Transverse colon (tissue), 4 donors: ENCODE measurements at regions not wholly inside any gene's neighbourhood (a gene's known extent, or its start where the extent isn't known, plus 50 kb on each side); places are given as distances from the start of the nearest gene placed in this dataset.

Experiments used
- EP300 ChIP-seq: sonication (generic); formaldehyde crosslinking; IDR thresholded peaks from one replicate; pipeline ENCODE4 v1.6.1; 2017; ENCODE audit warnings: antibody characterized with exemption, low read depth
- POLR2A ChIP-seq: fragments of 450-650 bp; IDR thresholded peaks from one replicate; pipeline ENCODE4 v1.6.1; 2016; ENCODE audit warnings: antibody characterized with exemption, mild to moderate bottlenecking, moderate library complexity
- POLR2AphosphoS5 ChIP-seq, 3 donors: sonication (generic); formaldehyde crosslinking; IDR thresholded peaks; one replicate each; pipeline ENCODE4 v1.6.1; 2016; ENCODE audit warnings: antibody characterized with exemption in 3 of 3
- TF ChIP-seq, protein P1 (sequence below), 5 experiments: fragments of 200-600 bp in 3 of 5; fragments of 450-650 bp in 2 of 5; sonication (generic) in 3 of 5; IDR thresholded peaks; 1 replicate in 2 of 5; 2 replicates in 3 of 5; pipeline ENCODE4 v1.5.1; 2016 to 2017; ENCODE audit warnings: antibody characterized with exemption in 5 of 5, inconsistent platforms in 3 of 5, mild to moderate bottlenecking in 2 of 5, moderate library complexity in 1 of 5

DNA sequence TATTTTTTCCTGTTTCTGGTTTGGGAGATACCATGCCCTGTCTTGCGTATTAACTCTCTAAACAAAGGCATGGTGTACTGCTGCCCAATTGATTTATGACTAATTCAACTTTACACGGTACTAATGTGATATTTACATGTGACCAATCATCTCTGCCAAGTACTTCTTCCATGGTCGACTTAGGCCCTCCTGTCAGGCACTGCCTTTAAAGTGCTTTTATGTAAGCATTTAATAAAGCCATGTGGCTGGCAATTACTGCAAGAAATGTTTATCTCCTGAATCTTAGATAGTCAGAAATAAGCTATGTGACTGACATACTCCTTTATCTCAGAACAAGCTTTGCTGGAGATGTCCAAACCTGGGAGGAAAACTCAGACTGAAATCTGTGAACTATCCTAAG is 323.4 kb downstream of the BTBD3 start:
- TF ChIP-seq, protein P1, sequence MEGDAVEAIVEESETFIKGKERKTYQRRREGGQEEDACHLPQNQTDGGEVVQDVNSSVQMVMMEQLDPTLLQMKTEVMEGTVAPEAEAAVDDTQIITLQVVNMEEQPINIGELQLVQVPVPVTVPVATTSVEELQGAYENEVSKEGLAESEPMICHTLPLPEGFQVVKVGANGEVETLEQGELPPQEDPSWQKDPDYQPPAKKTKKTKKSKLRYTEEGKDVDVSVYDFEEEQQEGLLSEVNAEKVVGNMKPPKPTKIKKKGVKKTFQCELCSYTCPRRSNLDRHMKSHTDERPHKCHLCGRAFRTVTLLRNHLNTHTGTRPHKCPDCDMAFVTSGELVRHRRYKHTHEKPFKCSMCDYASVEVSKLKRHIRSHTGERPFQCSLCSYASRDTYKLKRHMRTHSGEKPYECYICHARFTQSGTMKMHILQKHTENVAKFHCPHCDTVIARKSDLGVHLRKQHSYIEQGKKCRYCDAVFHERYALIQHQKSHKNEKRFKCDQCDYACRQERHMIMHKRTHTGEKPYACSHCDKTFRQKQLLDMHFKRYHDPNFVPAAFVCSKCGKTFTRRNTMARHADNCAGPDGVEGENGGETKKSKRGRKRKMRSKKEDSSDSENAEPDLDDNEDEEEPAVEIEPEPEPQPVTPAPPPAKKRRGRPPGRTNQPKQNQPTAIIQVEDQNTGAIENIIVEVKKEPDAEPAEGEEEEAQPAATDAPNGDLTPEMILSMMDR (IDR thresholded peaks at IDR 0.05): no peak
- TF ChIP-seq POLR2A (no peak), EP300 (no peak), POLR2AphosphoS5 (IDR thresholded peaks at IDR 0.05) (no peak)
